HL-60 (cell line): ENCODE measurements at regions not wholly inside any gene's neighbourhood (a gene's known extent, or its start where the extent isn't known, plus 50 kb on each side); places are given as distances from the start of the nearest gene placed in this dataset.
"Not testable (repeated sequence)": the region's sequence is repeated elsewhere in the genome, so short reads cannot be mapped to it uniquely, and the experiment has no call there.

Source experiments
- GABPA ChIP-seq: IDR thresholded peaks from 2 replicates; pipeline ENCODE4 v1.6.1; 2012; ENCODE audit warnings: low read depth
- POLR2AphosphoS5 ChIP-seq: IDR thresholded peaks from 2 replicates; pipeline ENCODE4 v1.6.1; 2012; ENCODE audit warnings: low read depth
- SPI1 ChIP-seq: IDR thresholded peaks from 2 replicates; pipeline ENCODE4 v1.6.1; 2012; ENCODE audit warnings: low read depth, mild to moderate bottlenecking, borderline replicate concordance
- TF ChIP-seq, protein P1 (sequence below): IDR thresholded peaks from one replicate; pipeline ENCODE4 v1.5.1; 2011; ENCODE audit warnings: low read length, control low read depth, inconsistent platforms; ENCODE audit not compliant: insufficient read depth
- TF ChIP-seq, protein P2 (sequence below): IDR thresholded peaks from 2 replicates; pipeline ENCODE4 v1.6.1; 2012; ENCODE audit warnings: low read depth; ENCODE audit not compliant: insufficient replicate concordance

DNA sequence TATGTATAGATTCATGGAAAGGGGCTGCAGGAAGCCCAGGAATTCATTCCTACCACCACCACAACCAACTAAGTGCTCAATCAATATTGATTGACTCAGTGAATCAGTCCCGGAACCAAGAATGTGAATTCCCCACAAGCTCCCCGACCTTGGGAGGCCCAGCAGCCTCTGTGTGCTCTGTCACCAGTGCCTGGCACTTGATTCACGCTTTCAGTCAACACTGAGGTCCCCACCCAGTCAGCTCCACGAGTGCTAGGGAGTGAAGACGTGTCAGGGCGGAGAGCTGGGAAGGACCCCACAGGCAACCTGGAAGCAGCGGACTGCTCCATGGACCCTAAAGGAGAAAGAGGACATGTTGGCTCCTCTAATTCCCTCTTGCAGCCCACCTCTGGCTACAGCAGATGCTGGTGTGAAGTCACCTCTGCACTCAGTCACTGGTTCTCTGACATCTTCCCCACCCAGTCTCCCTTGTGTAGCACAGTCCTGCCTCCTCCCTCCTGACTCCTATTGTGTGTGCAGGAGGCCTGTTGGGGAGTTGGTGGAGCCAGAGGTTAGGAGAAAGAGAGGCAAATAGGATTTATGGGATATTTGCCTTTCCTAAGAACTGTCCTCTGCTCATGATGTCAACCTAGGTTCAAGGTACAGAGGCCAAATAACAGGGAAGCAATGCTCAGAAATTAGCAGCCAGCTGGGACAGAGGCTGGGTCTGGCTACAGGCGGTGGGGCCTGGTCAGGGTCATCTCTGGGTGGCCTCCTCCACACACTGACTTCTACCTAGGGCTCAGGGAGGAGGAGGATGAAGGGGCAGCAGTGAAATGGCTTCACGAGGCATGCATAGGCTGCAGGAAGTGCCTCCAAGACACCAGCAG lies 88.2 kb downstream of the TRIM69 start:
- TF ChIP-seq, protein P1, sequence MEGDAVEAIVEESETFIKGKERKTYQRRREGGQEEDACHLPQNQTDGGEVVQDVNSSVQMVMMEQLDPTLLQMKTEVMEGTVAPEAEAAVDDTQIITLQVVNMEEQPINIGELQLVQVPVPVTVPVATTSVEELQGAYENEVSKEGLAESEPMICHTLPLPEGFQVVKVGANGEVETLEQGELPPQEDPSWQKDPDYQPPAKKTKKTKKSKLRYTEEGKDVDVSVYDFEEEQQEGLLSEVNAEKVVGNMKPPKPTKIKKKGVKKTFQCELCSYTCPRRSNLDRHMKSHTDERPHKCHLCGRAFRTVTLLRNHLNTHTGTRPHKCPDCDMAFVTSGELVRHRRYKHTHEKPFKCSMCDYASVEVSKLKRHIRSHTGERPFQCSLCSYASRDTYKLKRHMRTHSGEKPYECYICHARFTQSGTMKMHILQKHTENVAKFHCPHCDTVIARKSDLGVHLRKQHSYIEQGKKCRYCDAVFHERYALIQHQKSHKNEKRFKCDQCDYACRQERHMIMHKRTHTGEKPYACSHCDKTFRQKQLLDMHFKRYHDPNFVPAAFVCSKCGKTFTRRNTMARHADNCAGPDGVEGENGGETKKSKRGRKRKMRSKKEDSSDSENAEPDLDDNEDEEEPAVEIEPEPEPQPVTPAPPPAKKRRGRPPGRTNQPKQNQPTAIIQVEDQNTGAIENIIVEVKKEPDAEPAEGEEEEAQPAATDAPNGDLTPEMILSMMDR = not testable (repeated sequence)
- TF ChIP-seq POLR2AphosphoS5, GABPA, SPI1: not testable (repeated sequence)
- TF ChIP-seq, protein P2, sequence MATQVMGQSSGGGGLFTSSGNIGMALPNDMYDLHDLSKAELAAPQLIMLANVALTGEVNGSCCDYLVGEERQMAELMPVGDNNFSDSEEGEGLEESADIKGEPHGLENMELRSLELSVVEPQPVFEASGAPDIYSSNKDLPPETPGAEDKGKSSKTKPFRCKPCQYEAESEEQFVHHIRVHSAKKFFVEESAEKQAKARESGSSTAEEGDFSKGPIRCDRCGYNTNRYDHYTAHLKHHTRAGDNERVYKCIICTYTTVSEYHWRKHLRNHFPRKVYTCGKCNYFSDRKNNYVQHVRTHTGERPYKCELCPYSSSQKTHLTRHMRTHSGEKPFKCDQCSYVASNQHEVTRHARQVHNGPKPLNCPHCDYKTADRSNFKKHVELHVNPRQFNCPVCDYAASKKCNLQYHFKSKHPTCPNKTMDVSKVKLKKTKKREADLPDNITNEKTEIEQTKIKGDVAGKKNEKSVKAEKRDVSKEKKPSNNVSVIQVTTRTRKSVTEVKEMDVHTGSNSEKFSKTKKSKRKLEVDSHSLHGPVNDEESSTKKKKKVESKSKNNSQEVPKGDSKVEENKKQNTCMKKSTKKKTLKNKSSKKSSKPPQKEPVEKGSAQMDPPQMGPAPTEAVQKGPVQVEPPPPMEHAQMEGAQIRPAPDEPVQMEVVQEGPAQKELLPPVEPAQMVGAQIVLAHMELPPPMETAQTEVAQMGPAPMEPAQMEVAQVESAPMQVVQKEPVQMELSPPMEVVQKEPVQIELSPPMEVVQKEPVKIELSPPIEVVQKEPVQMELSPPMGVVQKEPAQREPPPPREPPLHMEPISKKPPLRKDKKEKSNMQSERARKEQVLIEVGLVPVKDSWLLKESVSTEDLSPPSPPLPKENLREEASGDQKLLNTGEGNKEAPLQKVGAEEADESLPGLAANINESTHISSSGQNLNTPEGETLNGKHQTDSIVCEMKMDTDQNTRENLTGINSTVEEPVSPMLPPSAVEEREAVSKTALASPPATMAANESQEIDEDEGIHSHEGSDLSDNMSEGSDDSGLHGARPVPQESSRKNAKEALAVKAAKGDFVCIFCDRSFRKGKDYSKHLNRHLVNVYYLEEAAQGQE = not testable (repeated sequence)
